22Rv1 (cell line): ENCODE measurements at regions not wholly inside any gene's neighbourhood (a gene's known extent, or its start where the extent isn't known, plus 50 kb on each side); places are given as distances from the start of the nearest gene placed in this dataset.
"Not testable (repeated sequence)": the region's sequence is repeated elsewhere in the genome, so short reads cannot be mapped to it uniquely, and the experiment has no call there.

Experiments
- H3K27ac ChIP-seq: fragments of 450-650 bp; 2 replicates; pipeline ENCODE4 v1.5.1; 2017

DNA sequence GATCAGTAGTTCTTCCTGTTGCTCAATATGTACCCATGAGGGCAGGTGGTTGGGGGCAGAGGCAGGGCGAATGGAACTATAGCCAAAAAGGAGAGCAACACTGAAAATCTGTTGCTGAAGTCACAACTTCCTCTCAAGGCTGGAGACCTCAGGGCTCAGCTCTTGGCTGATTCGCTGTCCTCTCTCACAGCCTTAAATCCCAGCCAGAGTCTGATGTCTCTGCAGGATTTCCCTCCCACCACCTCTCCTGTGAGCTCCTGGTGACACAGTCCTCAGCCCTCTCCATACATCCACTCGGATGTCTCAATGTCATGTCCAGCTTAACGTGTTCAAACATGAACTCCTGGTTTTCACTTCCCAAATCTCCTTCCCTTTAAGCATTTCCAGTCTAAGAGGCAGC lies 218.7 kb upstream of the FAM240B start:
- H3K27ac ChIP-seq, result not testable (repeated sequence)

DNA sequence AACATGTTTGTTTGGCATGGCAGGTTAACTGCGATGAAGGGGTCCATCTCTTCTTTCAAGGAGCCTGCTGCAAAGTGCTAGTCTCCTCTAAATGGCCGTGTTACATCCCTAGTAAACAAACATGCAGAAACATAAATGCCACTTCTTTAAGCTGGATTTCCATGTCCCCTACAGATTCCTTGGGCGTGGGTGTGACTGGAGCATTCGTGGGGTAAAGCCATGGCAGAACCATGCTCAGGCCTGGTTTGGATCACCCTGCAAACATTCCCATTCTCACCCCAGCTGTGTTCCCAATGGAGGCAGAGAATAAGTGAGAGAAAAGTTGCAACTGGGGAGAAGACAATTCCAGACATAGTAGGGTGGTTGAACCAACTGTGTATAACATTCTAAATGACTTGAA lies 208.0 kb upstream of the FAM240B start:
- not testable (repeated sequence) for H3K27ac ChIP-seq

GRCh38 chr9:38926565-38926964 lies 206.6 kb upstream of the FAM240B start:
- not testable (repeated sequence) for H3K27ac ChIP-seq

GRCh38 chr9:38921253-38921652 lies 201.3 kb upstream of the FAM240B start:
- not testable (repeated sequence) for H3K27ac ChIP-seq

DNA sequence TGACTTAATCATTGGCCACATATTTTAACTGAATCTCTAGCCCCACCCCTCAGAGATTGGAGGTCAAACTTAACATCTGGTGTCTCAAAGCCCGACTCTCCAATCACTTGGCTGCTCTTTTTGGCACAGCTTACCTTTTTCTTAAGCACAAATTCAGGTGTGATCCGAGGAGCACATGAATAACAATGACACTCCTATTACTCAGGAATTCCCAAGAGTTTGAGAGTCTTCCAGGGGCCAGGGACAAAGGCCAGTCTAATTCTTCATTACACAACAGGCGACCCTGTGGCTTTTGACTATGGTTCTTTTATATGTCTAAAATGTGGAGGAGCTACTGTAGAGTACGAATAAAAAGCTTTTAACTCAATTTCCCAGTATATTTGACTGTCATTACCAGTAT lies 190.7 kb upstream of the FAM240B start:
- H3K27ac ChIP-seq, result not testable (repeated sequence)

- not testable (repeated sequence) for H3K27ac ChIP-seq
These were observed 184.8 kb upstream of the FAM240B start for GRCh38 chr9:38904719-38905118.

- H3K27ac ChIP-seq, result not testable (repeated sequence)
These were observed 181.7 kb upstream of the FAM240B start for GRCh38 chr9:38901534-38902177.

DNA sequence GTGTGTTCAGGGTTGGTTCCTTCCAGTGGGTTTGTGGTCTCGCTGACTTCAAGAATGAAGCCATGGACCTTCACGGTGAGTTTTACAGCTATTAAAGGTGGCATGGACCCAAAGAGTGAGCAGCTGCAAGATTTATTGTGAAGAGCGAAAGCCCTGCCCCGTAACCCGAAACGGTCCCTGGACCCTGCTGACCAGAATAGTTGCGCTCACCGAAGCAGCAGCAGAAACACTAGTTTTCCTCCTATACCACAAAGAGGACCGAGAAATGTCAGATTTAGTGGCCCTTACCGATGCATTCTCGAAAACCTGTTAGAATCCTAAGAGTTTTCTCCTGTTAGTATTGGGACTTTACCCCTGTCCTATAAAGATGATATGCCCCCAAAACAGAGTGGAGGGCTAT lies 176.5 kb upstream of the FAM240B start:
- H3K27ac ChIP-seq, result not testable (repeated sequence)

DNA sequence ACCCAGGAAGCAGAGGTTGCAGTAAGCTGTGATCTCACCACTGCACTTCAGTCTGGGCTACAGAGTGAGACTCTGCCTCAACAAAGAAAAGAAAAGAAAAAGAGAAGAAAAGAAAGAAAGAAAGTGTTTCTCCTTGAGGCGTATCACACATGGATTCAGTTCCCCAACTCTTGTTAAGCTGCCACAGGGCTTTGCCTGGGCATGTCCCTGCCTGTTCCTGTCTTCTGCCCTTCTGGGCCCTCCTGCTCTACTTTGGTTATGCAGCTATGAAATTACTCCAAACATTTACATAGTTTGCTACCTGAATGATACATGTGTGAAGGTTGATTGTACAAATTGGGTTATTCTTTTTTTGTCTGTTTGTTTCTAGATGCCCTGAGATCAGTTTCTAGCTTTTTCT lies 175.3 kb upstream of the FAM240B start:
- H3K27ac ChIP-seq, result not testable (repeated sequence)

DNA sequence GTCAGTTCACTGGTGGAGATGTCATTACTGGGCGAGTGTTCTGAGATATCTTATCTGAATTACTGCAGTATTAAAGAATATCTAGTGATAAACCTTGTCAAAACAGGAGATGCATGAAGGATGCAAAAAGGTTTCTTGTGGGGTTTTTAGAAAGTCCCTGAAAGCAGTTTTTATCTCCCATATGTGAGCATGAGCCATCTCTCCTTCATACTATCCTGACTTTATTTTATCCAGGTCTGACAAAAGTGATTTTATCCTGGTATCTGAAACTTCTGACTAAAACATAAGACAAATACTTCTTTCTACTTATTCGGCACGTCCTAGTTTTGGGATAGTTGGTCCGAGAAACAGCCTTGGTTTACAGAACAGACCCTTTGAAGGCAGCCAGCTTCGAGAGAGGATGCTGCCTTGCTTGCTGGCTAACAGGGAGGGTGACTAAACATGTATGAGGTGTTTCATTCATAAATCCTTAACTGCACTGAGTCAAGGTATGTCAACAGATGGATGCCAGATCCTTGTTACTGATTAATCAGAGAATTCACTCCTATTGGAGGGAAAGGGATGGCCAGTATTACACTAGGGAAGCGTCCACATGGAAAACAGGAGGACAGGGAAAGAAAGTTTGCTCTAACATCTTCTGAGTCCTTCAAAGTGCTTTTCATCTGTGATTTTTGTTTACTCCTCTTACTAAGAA lies 172.8 kb upstream of the FAM240B start:
- not testable (repeated sequence) for H3K27ac ChIP-seq

DNA sequence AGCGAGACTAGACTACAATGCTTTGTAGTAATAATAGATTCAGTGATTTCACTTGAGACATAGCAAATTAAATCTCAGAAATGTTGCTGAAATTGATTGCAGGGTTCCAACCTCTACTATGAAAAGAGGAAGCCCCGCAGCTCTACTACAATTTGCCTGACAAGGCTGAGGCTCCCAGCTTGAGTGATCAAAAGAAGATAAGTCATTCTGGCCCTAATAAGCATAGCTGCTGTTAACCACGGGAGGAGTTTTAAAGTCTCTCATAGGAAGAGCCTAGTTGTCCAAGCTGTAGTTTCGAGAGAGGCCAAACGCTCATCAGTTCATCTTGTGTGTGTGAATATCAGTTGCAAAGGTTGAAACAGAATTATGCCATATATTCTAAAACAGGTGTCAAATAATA lies 166.1 kb upstream of the FAM240B start:
- not testable (repeated sequence) for H3K27ac ChIP-seq

DNA sequence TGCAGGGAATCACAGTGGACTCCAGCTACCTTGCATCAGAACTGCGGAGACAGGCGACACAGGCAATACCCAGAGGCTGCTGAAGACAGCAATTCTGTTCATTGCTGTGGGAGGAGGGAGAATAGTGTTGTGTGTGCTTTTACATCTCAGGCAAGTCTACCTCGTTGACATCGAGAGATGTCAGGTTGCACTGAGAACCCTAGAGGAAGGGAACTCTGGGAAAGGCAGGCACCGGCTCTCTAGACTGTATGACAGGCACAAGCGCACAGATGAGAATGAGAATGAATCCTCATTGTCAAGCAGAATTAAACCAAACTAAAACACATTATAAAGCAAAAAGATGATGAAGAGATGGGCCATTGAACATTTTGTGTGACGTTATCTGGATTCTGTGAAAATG lies 155.7 kb upstream of the FAM240B start:
- not testable (repeated sequence) for H3K27ac ChIP-seq

DNA sequence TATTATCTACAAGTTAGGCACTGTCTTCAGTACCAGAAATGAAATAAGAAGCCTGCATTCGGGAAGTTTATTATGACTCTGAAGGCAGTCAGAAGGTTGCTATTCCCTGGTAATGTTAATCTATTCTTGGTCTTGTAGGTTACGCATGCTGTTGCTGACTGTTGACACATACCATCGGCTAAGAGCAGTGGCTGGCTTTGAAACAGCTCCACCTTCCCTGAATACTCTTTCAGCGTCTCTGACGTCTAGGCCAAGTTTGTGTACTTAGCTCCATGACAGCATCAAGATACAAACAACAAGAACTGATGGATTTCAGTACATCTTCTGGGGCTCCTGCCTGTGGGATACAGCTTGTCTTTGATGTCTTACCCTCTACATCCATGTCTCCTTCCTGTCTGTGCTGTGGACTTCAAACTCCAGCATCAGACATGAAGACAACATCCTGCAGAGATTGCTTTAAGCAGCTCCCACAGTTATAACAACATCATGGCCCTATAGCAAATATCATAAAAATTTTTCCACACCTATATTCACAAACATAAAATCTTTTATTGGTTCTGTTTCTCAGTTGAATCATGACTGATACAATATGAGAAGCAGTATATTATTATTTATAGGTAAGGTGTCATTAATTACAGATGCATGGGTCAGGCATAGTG lies 151.5 kb upstream of the FAM240B start:
- H3K27ac ChIP-seq, result not testable (repeated sequence)

DNA sequence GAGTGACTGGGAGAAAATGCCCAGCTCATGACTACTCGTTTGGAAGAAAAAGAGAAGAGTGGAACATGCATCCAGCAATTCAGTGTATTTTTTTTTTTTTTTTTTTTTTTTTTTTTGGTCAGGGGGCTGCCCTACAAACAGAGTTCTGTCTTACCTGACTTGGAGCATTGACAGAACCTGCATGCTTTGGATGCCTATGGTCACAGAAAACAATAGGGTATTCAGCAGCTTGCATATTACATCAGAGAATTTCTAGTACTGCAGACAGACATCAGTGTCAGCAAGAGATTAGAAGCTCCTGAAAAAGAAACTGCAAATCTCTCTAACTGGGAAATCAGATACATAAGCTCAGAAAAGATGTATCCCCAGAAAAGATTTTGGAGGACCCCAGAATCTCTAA lies 139.9 kb upstream of the FAM240B start:
- not testable (repeated sequence) for H3K27ac ChIP-seq

DNA sequence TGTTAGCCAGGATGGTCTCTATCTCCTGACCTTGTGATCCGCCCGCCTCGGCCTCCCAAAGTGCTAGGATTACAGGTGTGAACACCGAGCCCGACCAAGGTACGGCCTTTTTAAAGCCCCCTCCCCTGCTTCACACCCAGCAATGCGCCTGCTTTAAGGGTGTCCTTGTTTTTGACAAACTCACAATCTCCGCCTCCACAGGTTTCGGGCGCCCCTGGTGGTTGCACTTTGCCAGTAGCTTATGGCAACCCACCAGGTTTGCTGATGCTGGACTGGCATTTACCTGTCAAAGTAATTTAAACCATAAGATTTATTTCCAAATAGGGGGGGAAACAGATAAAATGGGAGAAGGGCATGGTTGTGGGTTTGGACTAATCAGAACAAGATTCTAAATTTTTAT lies 129.0 kb upstream of the FAM240B start:
- not testable (repeated sequence) for H3K27ac ChIP-seq

DNA sequence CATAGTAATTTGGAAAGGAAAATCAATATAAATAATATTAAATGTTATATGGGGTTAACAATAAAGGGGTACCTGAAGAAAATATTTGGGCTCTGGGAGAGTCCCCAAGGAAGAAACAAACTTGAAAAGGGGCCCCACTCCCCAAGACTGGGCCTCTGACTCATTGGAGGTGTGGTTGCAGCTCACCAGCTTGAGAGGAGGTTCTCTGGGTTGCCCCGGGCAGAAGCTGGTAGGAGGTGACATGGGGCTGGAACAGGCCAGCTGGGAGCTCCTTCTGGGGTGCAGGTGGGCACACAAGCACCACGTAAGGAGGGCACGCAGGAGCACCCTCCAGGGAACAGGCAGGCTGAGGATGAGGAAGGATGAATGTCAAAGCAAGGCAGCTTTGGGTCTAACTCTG lies 120.3 kb upstream of the FAM240B start:
- H3K27ac ChIP-seq, result not testable (repeated sequence)

GRCh38 chr9:38833706-38834105 lies 113.8 kb upstream of the FAM240B start:
- H3K27ac ChIP-seq, result not testable (repeated sequence)

GRCh38 chr9:38813855-38814254 lies 93.9 kb upstream of the FAM240B start:
- not testable (repeated sequence) for H3K27ac ChIP-seq

- H3K27ac ChIP-seq, result not testable (repeated sequence)
These were observed 88.1 kb upstream of the FAM240B start for GRCh38 chr9:38807919-38808459.
